IMR-90 (cell line): ENCODE measurements at regions not wholly inside any gene's neighbourhood (a gene's known extent, or its start where the extent isn't known, plus 50 kb on each side); places are given as distances from the start of the nearest gene placed in this dataset.

ENCODE experiments used
- ATAC-seq: fragments of 200-7000 bp; cut with Tn5 transposase; 2 replicates; pipeline ENCODE4 v1.9.1; 2020; ENCODE audit warnings: low read depth, mild to moderate bottlenecking, moderate library complexity
- BruUV-seq: library from RNA; stranded (reverse); fragments of 400-500 nt; replicated peaks from 2 replicates; lab custom pipeline; 2021; lab: Mats Ljungman, UMichigan
- CTCF ChIA-PET: fragments of 300-600 bp; formaldehyde crosslinking; extraction: SDS; loops from one replicate; lab custom pipeline; 2021; ENCODE audit warnings: antibody characterized with exemption; lab: Yijun Ruan, JAX
- POLR2A ChIA-PET: fragments of 300-600 bp; sonication (Branson Sonifier 250); formaldehyde crosslinking; loops from one replicate; lab custom pipeline; 2022; ENCODE audit warnings: antibody characterized with exemption; ENCODE audit not compliant: unreplicated experiment; lab: Charles Lee
- DNase-seq: peaks from one replicate; pipeline ENCODE4 v3.0.0; 2013
- H2AFZ ChIP-seq: replicated peaks from 2 replicates; pipeline ENCODE3; 2013; ENCODE audit warnings: low read length, mild to moderate bottlenecking; ENCODE audit not compliant: poor library complexity
- H2AK5ac ChIP-seq: 2 replicates; pipeline ENCODE4 v1.6.1; 2013; ENCODE audit warnings: low read depth, low read length, inconsistent platforms
- H2AK9ac ChIP-seq: replicated peaks from 2 replicates; pipeline ENCODE3; 2013; ENCODE audit warnings: mild to moderate bottlenecking, low read depth, low read length, moderate library complexity; ENCODE audit not compliant: poor library complexity
- H2BK120ac ChIP-seq: 2 replicates; pipeline ENCODE4 v1.6.1; 2013; ENCODE audit warnings: low read depth, low read length, inconsistent platforms
- H2BK15ac ChIP-seq: 3 replicates; pipeline ENCODE4 v1.6.1; 2013; ENCODE audit warnings: low read depth, low read length, inconsistent platforms
- H2BK20ac ChIP-seq: 2 replicates; pipeline ENCODE4 v1.6.1; 2013; ENCODE audit warnings: low read depth, mild to moderate bottlenecking, inconsistent platforms, low read length, moderate library complexity
- H2BK5ac ChIP-seq: 2 replicates; pipeline ENCODE4 v1.6.1; 2013; ENCODE audit warnings: mild to moderate bottlenecking, low read depth, low read length, inconsistent platforms; ENCODE audit not compliant: poor library complexity, severe bottlenecking
- H3K14ac ChIP-seq: replicated peaks from 2 replicates; pipeline ENCODE4 v1.6.1; 2013; ENCODE audit warnings: low read depth, low read length, inconsistent platforms
- H3K18ac ChIP-seq: 2 replicates; pipeline ENCODE4 v1.6.1; 2013; ENCODE audit warnings: low read depth, low read length, control low read depth
- H3K23ac ChIP-seq: 2 replicates; pipeline ENCODE4 v1.6.1; 2013; ENCODE audit warnings: low read depth, low read length, inconsistent platforms
- H3K27ac ChIP-seq: 2 replicates; pipeline ENCODE4 v1.5.1; 2013; ENCODE audit warnings: mild to moderate bottlenecking, control low read depth, low read length; ENCODE audit not compliant: insufficient read depth
- H3K27me3 ChIP-seq: 2 replicates; pipeline ENCODE4 v1.6.1; 2013; ENCODE audit warnings: low read length; ENCODE audit not compliant: control insufficient read depth, insufficient read depth
- H3K36me3 ChIP-seq: 2 replicates; pipeline ENCODE4 v1.6.1; 2013; ENCODE audit warnings: low read length, mixed read lengths; ENCODE audit not compliant: control insufficient read depth, insufficient read depth
- H3K4ac ChIP-seq: 2 replicates; pipeline ENCODE4 v1.6.1; 2013; ENCODE audit warnings: low read depth, low read length, inconsistent platforms
- H3K4me1 ChIP-seq: 2 replicates; pipeline ENCODE4 v1.6.1; 2013; ENCODE audit warnings: low read length, mixed read lengths; ENCODE audit not compliant: control insufficient read depth, insufficient read depth
- H3K4me2 ChIP-seq: 2 replicates; pipeline ENCODE4 v1.6.1; 2013; ENCODE audit warnings: low read depth, mild to moderate bottlenecking, control low read depth, low read length, moderate library complexity
- H3K4me3 ChIP-seq: 2 replicates; pipeline ENCODE4 v1.5.1; 2013; ENCODE audit warnings: low read depth, mild to moderate bottlenecking, control low read depth, low read length, moderate library complexity; ENCODE audit not compliant: insufficient read depth
- H3K56ac ChIP-seq: 2 replicates; pipeline ENCODE4 v1.6.1; 2013; ENCODE audit warnings: low read length, inconsistent platforms; ENCODE audit not compliant: insufficient read depth; ENCODE audit errors: extremely low read depth
- H3K79me1 ChIP-seq, 2 experiments: 2 replicates each; pipeline ENCODE4 v1.6.1; 2013; ENCODE audit warnings: low read length in 2 of 2, inconsistent platforms in 1 of 2, low read depth in 1 of 2
- H3K9ac ChIP-seq: 2 replicates; pipeline ENCODE4 v1.6.1; 2013; ENCODE audit warnings: low read depth, low read length, control low read depth
- H3K9me1 ChIP-seq: 2 replicates; pipeline ENCODE4 v1.6.1; 2013; ENCODE audit warnings: low read length, inconsistent platforms; ENCODE audit not compliant: insufficient read depth
- H3K9me3 ChIP-seq: 2 replicates; pipeline ENCODE4 v1.6.1; 2013; ENCODE audit warnings: low read length; ENCODE audit not compliant: control insufficient read depth, insufficient read depth
- H4K20me1 ChIP-seq: 2 replicates; pipeline ENCODE4 v1.6.1; 2013; ENCODE audit warnings: low read length, inconsistent platforms; ENCODE audit not compliant: insufficient read depth
- H4K5ac ChIP-seq: 2 replicates; pipeline ENCODE4 v1.6.1; 2013; ENCODE audit warnings: mild to moderate bottlenecking, low read depth, low read length, control low read depth
- H4K8ac ChIP-seq, 2 experiments: 2 replicates each; pipeline ENCODE4 v1.6.1; 2013; ENCODE audit warnings: low read depth in 2 of 2, low read length in 2 of 2, control low read depth in 1 of 2, inconsistent platforms in 1 of 2
- H4K91ac ChIP-seq: 2 replicates; pipeline ENCODE4 v1.6.1; 2013; ENCODE audit warnings: low read depth, low read length, inconsistent platforms; ENCODE audit not compliant: insufficient read depth
- BHLHE40 ChIP-seq: fragments of 150-350 bp; IDR thresholded peaks from 2 replicates; pipeline ENCODE4 v1.6.1; 2016; ENCODE audit warnings: mild to moderate bottlenecking, low read depth, low read length
- CEBPB ChIP-seq: IDR thresholded peaks from 2 replicates; pipeline ENCODE4 v1.6.1; 2012; ENCODE audit warnings: low read depth, low read length, improper control_type of control experiment
- CHD1 ChIP-seq: IDR thresholded peaks from 2 replicates; pipeline ENCODE4 v1.6.1; 2012; ENCODE audit warnings: low read depth, low read length, improper control_type of control experiment
- CTCF ChIP-seq: conservative IDR thresholded peaks from 2 replicates; pipeline ENCODE4 v1.5.1; 2012; ENCODE audit warnings: mild to moderate bottlenecking, low read depth, low read length, improper control_type of control experiment
- FOS ChIP-seq: fragments of 150-350 bp; IDR thresholded peaks from 2 replicates; pipeline ENCODE4 v1.6.1; 2016; ENCODE audit warnings: low read depth, low read length
- MAFK ChIP-seq: IDR thresholded peaks from 2 replicates; pipeline ENCODE4 v1.6.1; 2012; ENCODE audit warnings: low read depth, low read length, improper control_type of control experiment
- MAZ ChIP-seq: IDR thresholded peaks from 2 replicates; pipeline ENCODE4 v1.6.1; 2012; ENCODE audit warnings: low read depth, mild to moderate bottlenecking, low read length, improper control_type of control experiment, moderate library complexity, borderline replicate concordance
- MXI1 ChIP-seq: IDR thresholded peaks from 2 replicates; pipeline ENCODE4 v1.6.1; 2012; ENCODE audit warnings: low read depth, mild to moderate bottlenecking, low read length, moderate library complexity, borderline replicate concordance
- NFE2L2 ChIP-seq: fragments of 150-350 bp; IDR thresholded peaks from 2 replicates; pipeline ENCODE4 v1.6.1; 2016; ENCODE audit warnings: low read depth, mild to moderate bottlenecking, low read length
- POLR2A ChIP-seq: IDR thresholded peaks from 2 replicates; pipeline ENCODE4 v1.6.1; 2012; ENCODE audit warnings: mild to moderate bottlenecking, low read depth, low read length
- RAD21 ChIP-seq: IDR thresholded peaks from 2 replicates; pipeline ENCODE4 v1.6.1; 2012; ENCODE audit warnings: low read length, improper control_type of control experiment
- RCOR1 ChIP-seq: IDR thresholded peaks from 2 replicates; pipeline ENCODE4 v1.6.1; 2012; ENCODE audit warnings: mild to moderate bottlenecking, low read length, improper control_type of control experiment; ENCODE audit not compliant: insufficient replicate concordance
- RFX5 ChIP-seq: IDR thresholded peaks from 2 replicates; pipeline ENCODE4 v1.8.0; 2012; ENCODE audit warnings: low read depth, mild to moderate bottlenecking, low read length, moderate library complexity
- SMC3 ChIP-seq: fragments of 150-350 bp; IDR thresholded peaks from 2 replicates; pipeline ENCODE4 v1.6.1; 2016; ENCODE audit warnings: low read depth, mild to moderate bottlenecking, antibody characterized with exemption, low read length, moderate library complexity
- USF2 ChIP-seq: fragments of 150-350 bp; IDR thresholded peaks from 2 replicates; pipeline ENCODE4 v1.6.1; 2017; ENCODE audit warnings: mild to moderate bottlenecking, antibody characterized with exemption, low read length, low read depth
- WGBS, 2 experiments: methylation state at CpG; one replicate each; pipeline versions ENCODE4 v1.1.5 to v1.1.7; 2013; ENCODE audit warnings: missing lambda C conversion rate in 2 of 2; ENCODE audit not compliant: insufficient read length in 1 of 2; ENCODE audit errors: extremely low coverage in 2 of 2; 5-methylcytosine and 5-hydroxymethylcytosine counted together
- dilution Hi-C: fragments of 300-500 bp; cut with HindIII; formaldehyde crosslinking; loops from one replicate; pipeline ENCODE4 v1.14.3; 2018; ENCODE audit warnings: low sequenced_read_pairs; ENCODE audit not compliant: unreplicated experiment
- in situ Hi-C: fragments of 300-500 bp; cut with MboI; formaldehyde crosslinking; loops from 3 replicates; pipeline ENCODE4 v1.14.3; 2019; ENCODE audit warnings: low sequenced_read_pairs, inconsistent platforms, mixed read lengths
- intact Hi-C: fragments of 100-400 bp; cut with micrococcal nuclease; formaldehyde crosslinking; loops from 2 replicates; pipeline ENCODE4 v1.10.0; 2022
- TF ChIP-seq, protein P1 (sequence below): fragments of 150-350 bp; IDR thresholded peaks from 2 replicates; pipeline ENCODE4 v1.6.1; 2016; ENCODE audit warnings: low read depth, mild to moderate bottlenecking, low read length, moderate library complexity, borderline replicate concordance

DNA sequence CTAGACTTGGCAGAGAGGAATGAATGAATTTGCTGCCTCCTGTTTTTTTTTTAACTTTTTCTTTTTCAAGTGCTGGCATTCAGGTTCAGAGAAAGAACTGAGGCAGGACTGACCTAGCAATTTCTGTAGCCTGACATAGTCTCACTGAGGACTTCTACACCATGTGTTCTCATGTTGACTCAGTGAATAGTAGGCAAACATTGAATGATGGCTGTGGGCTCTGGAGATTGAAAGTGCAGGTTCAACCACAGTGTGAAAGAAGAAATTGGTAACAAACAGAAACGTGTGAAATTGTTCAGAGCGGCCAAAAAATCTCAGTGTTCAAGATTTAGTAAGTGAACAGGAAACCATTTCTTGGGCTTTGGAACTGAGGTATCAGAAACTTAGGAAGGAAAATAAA lies 322.4 kb upstream of the GHITM start:
- Histone ChIP-seq H3K4me1 (no peaks in the 10 kb centered on the region), H3K4ac (no peak overlapping the region), H4K8ac (no peak overlapping the region), H3K36me3 (no peaks in the 10 kb centered on the region), H3K23ac (no peak overlapping the region), H4K20me1 (no peaks in the 10 kb centered on the region), H4K5ac (no peak overlapping the region), H2AK5ac (no peak overlapping the region), H3K14ac (no peak overlapping the region), H3K9me1 (no peaks in the 10 kb centered on the region), H3K9ac (no peak overlapping the region), H3K79me1 (no peaks in the 10 kb centered on the region), H2BK5ac (no peak overlapping the region), H2BK120ac (no peak overlapping the region), H3K4me3 (no peak overlapping the region), H3K27me3 (no peaks in the 10 kb centered on the region), H4K91ac (no peak overlapping the region), H3K27ac (no peak overlapping the region), H2BK15ac (no peak overlapping the region), H2BK20ac (no peak overlapping the region), H3K56ac (no peak overlapping the region), H2AFZ (no peak overlapping the region), H2AK9ac (no peak overlapping the region), H3K4me2 (no peak overlapping the region), H3K9me3 (peaks cover 6% of the 10 kb centered on the region; the same call in 1 of the 2 replicates), H3K18ac (no peak overlapping the region)
- dilution Hi-C loops (no loop called here), intact Hi-C loops (no loop called here), in situ Hi-C loops (no loop called here)
- POLR2A ChIA-PET: no interaction called here
- no peak for ATAC-seq
- WGBS, 2 experiments: no CpG with 5 or more reads among the region's 2 CpGs
- CTCF ChIA-PET: no interaction called here
- no TSS peak for BruUV-seq
- TF ChIP-seq CHD1 (no peak), NFE2L2 (no peak), RCOR1 (no peak), RAD21 (no peak), RFX5 (no peak), POLR2A (no peak), CEBPB (no peak), FOS (no peak), BHLHE40 (no peak), CTCF (no peak), MXI1 (no peak), MAZ (no peak), MAFK (no peak), SMC3 (no peak), USF2 (no peak)
- TF ChIP-seq, protein P1, sequence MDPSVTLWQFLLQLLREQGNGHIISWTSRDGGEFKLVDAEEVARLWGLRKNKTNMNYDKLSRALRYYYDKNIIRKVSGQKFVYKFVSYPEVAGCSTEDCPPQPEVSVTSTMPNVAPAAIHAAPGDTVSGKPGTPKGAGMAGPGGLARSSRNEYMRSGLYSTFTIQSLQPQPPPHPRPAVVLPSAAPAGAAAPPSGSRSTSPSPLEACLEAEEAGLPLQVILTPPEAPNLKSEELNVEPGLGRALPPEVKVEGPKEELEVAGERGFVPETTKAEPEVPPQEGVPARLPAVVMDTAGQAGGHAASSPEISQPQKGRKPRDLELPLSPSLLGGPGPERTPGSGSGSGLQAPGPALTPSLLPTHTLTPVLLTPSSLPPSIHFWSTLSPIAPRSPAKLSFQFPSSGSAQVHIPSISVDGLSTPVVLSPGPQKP: no peak
- no peak for DNase-seq
